COR-L47 (cell line): ENCODE measurements at regions not wholly inside any gene's neighbourhood (a gene's known extent, or its start where the extent isn't known, plus 50 kb on each side); places are given as distances from the start of the nearest gene placed in this dataset.

Source experiments
- DNase-seq: peaks from one replicate; lab custom pipeline; 2025; lab: John Stamatoyannopoulos, UW

DNA sequence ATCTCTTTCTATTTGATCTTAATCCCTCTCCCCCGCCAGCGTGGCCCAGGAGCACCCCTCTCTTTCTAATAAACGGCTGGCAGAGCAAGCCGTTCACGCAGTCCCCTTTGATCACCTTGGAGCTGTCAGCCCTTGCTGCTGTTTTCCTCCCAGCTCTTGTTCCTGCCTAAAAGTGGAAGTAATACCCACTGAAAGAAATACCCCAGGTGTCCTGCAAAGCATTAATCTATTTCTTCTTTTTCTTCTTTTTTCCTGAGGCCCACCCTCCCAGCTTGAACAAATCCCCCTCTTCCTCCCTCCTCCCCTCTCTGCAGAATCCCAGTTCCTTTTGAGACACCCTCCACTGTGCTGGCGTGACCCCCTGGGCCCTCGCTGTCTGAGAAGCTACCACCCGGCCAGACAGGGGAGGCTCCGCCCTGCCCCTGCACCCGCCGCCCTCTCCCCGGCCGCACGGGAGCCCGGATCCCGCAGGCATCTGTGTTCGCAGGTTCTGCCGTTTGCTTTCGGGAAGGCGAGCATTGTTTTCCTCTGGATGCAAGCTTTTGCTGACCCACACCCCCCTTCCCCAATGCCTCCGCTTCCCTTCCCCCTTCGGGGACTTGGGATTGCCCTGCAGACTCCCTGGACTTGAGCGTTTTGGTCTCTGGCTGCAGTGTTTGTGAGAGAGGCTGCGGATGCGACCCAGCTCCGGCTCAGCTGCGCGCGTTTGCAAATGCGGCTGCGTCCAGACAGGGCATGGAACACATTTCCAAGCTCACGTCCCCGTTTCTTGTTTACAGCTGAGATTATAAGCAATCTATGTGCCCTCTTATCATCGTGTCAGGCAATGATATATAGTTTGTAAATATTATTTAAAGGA is 631.5 kb downstream of the NYAP2 start:
- peak; percentile 79 for DNase-seq

DNA sequence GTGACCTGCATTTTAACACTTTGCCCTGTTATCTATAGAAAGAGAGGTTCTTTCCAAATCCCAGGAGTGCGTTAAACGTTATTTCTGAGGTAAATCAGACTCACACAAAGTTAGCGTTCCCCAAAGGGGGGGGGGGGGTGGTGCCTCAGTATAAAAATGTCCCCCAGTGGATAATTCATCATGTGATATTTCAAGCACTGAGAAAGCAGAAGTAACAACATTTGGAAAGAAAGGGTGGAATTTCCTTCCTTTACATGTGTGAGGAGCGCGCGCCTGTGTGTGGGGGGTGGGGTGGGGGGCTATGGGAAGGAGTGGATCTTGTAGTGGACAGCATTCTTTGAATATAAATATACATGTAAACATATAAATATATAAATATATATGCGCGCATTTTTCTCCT is 630.9 kb downstream of the NYAP2 start:
- DNase-seq: no peak

GRCh38 chr2:226023946-226024345 is 624.4 kb downstream of the NYAP2 start:
- DNase-seq: no peak

GRCh38 chr2:226023383-226023782 is 623.9 kb downstream of the NYAP2 start:
- no peak for DNase-seq

DNA sequence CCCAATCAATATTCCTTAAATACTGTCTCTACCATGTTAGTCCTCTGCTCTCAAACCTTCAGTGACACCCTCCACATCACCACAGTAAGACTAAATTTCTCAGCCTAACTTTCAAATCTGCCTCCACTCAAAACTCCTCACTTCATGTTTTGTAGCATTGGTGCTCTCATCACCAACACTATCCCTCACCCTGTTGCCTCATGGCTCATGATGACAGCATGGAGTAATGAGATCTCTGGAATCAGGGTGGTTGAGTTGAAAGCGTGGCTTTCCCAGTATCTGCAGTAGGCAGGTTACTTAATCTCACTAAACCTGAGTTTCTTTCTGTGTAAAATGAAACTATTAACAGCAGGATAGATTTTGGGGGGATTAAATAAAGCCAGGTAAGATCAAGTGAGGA is 621.4 kb downstream of the NYAP2 start:
- DNase-seq: no peak

DNA sequence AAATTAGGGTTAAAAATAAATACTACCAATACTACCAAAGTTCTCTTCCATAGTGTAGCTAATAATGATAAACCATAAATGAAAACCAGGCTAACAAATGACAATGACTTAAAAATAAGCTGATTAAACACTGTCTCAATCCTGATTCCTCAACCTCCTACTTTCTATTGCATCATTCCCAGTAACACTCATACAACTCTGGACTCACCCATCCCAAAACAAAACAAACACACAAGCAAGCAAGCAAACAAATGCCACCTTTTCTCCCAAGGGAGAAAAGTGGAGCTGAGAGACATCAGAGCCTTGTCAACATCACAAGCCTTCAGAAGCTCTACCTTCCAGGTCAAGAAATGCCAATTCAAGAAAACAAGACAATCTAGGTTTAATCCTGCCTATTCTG is 620.7 kb downstream of the NYAP2 start:
- no peak for DNase-seq

DNA sequence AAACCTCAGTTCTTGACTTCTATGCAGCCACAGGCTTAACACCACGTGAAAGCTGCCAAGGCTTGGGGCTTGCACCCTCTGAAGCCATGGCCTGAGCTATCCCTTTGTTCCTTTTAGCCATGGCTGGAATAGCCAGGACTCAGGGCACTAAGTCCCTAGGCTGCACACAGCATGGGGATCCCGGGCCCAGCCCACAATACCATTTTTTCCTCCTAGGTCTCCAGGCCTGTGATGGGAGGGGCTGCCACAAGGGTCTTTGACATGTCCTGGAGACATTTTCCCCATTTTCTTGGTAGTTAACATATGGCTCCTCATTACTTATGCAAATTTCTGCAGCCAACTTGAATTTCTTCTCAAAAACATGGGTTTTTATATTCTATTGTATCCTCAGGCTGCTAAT is 619.1 kb downstream of the NYAP2 start:
- DNase-seq: no peak

DNA sequence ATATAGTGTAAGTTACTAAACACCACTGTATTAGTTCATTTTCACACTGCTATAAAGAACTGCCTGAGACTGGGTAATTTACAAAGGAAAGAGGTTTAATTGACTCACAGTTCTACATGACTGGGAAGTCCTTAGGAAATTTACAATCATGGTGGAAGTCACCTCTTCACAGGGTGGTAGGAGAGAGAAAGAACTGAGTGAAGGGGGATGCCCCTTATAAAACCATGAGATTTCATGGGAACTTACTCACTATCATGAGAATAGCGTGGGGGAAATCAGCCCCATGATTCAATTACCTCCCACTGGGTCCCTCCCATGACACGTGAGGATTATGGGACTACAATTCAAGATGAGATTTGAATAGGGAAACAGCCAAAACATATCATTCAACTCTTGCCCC is 618.0 kb downstream of the NYAP2 start:
- no peak for DNase-seq

GRCh38 chr2:226017107-226017506 is 617.6 kb downstream of the NYAP2 start:
- DNase-seq: no peak

- DNase-seq: no peak
These were observed 612.4 kb downstream of the NYAP2 start for GRCh38 chr2:226011716-226012450.

DNA sequence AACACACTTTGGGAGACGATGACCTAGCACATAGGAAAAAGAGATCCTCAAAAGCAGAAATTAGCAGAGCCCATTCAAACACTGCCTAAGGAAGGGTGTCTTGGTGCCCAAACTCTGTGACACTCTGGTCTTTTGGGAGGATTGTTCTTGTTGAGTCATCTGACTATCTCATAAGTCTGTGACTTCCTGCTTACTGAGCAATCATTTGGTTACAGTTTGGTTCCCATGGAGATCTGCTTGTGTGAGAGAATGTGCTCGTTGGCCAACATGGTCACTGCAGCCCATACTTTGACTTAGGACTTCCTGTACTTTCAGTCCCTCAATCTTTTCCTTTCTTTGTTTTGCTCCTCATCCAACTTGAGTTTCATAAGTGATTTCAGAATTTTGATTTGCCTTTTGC is 602.9 kb downstream of the NYAP2 start:
- no peak for DNase-seq

GRCh38 chr2:226001716-226002115 is 602.2 kb downstream of the NYAP2 start:
- no peak for DNase-seq

GRCh38 chr2:225999692-226000091 is 600.2 kb downstream of the NYAP2 start:
- DNase-seq: peak; percentile 8

DNA sequence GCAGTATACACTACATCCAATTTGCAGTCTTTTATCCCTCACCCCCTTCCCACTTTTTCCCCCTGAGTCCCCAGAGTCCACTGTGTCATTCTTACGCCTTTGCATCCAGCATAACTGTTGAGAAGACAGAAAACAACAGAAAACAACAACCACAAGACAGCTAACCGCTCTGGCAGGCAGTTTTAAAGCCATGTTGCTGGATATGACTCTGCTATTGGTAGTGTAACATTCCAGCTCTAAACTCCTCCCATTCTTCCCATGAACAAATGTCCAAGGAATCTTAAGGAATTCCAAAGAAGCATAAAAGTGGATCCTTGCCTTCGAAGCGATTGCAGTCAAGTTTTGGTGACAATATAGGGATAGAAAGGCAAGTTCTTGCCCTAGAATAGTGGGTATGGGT is 599.1 kb downstream of the NYAP2 start:
- DNase-seq: no peak

- DNase-seq: no peak
These were observed 598.6 kb downstream of the NYAP2 start for GRCh38 chr2:225998116-225998515.

- no peak for DNase-seq
These were observed 596.9 kb downstream of the NYAP2 start for GRCh38 chr2:225996462-225996828.

DNA sequence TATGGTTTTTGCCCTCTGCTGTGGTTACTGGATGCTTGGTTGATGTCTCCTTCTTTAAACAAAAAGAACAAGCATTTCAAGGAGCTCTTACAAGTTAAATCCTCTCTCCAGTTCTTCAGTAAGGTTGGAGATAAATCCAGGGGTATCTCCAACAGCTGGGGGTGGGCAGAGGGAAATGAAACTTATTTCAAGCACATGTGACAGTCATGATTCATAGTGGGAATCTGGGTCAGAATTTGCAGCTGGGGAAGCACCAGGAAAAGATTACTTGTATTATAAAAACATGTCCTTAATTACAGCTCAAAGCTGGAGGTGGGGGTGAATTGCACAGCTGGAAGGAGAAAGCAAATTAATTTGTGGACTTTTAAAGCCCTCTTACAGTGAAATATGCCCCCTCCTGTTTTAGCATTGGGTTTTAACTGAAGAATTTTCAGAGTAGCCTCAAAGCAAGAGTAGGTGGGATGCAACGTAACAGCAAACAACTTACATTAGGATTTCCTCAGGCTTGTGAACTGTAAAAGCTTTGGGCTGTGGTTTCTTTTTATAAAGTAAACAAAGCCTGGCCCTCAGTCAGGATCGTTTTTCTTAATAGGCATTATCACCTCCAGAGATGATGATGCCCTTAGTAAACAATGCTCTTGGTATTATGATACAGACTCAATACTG is 596.4 kb downstream of the NYAP2 start:
- peak; percentile 32 for DNase-seq

DNA sequence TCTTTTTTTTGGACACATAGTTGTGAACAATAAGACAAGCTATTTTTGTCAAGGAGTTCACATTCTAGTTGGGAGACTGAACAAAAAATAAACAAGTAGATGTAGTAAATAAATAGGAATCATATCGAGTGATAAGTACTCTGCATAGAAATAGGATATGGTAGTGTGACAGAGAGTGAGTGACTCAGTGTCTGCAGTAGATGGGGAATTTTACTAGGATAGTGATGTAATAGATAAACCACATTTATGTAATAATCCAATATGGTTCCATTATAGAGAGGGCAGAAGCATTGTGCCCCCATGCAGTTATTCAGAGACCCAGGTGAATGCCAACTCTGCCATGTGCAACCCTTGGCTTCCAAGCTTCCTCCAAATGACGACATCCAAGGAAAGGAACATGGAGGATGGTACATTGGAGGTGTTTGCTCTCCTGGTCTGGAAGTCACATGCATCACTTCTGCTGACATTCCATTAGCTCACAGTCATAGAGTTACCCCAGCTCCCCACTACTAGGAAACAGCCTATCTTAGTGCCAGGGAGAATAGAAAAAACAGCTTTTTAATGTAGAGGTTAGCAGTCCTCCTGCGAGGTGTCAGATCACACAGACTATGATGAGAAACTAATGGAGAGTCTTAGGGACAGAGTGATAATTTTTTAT is 595.4 kb downstream of the NYAP2 start:
- no peak for DNase-seq

- DNase-seq: no peak
These were observed 593.9 kb downstream of the NYAP2 start for GRCh38 chr2:225993430-225993829.

GRCh38 chr2:225989809-225990208 is 590.3 kb downstream of the NYAP2 start:
- no peak for DNase-seq

GRCh38 chr2:225980372-225980771 is 580.9 kb downstream of the NYAP2 start:
- DNase-seq: no peak

- no peak for DNase-seq
These were observed 571.9 kb downstream of the NYAP2 start for GRCh38 chr2:225971433-225971832.
